RPMI8226 (cell line): ENCODE measurements at regions not wholly inside any gene's neighbourhood (a gene's known extent, or its start where the extent isn't known, plus 50 kb on each side); places are given as distances from the start of the nearest gene placed in this dataset.

Source experiments
- DNase-seq: peaks from one replicate; pipeline ENCODE4 v3.0.0-alpha.2; 2015

DNA sequence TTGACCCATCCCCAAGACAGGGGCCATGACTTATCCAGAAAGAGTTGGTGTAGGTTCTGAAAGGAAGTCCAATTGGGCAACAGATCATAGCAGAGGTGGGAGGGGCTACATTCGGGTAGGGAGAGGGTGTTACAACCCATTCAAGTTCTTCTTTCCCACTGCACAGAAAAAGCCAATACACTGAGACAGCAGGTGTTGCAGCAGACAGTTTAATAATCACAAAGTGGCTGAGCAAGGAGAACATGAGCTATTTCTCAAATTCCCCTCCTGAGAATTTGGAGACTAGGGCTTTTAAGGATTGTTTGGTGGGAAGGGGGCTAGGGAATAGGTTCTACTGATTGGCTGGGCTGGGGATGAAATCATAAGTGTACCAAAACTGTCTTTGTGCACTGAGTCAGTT lies 328.4 kb upstream of the POU3F1 start:
- DNase-seq: no peak

DNA sequence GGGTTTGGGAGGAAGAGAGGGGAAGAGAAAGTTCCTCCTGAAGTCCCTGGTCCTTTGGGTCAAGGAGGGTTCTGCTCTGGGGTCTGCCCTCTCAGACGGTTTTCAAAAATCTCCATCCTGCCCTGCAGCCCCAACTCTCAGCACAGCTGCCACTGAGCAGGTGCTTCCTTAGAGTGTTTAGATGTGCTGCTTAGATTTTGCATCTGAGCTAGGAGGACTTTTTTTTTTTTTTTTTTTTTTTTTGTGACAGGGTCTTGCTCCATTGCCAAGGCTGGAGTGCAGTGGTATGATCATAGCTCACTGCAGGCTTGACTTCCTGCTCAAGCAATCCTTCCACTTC lies 324.9 kb upstream of the POU3F1 start:
- DNase-seq: no peak

DNA sequence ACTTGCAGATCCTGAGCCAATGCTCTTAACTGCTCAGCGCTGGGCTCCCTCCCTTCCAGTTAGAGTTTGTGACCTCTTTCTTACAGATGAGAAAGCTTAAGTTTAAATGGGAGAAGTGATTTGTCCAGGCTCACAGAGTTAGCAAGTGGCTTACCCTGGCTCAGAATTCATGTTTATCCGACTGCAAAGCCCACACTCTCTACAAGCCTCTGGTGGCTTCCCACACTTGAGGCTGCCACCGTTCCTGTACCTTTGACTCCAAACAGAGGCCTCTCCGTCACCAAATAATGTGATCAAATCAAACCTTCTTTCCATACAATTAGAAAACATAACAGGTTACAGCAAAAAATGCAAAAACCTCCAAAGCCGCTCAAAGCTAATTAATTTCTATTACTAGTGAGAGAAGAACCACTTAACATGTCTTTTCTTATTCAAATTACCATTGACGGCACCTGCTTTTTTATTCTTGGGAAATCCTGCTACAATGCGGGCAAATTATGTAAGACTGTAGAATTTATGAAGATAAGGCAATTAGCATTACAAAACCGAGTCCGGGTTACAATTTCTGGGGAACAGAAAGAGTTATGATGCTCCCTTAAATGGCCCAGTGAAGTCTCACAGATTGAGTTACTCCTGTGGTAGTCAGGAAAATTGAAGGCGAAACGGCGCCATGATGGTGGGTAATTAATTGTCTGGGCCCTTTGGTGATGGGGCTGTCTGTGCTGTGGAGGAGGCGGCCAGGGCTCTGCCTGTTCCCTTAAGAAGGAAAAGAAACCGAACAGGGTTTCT lies 324.3 kb upstream of the POU3F1 start:
- no peak for DNase-seq

DNA sequence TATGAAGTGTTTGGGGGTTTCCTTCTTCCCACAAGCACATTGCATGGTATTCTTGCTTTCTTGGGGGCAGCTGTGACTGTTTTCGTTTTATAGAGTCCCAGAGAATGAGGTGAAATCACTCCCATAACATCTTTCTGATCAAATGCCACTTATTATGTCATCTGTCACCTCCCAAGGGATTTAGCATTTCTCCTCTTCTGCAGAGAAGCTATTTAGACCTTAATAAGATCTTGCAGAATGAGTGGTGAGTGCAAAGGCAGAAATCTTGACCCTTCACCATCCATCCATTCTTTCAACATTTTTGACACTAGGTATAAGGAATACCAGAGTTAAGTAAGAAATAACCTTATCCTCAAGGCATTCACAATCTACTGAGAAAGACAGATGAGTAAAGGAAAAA lies 318.6 kb upstream of the POU3F1 start:
- no peak for DNase-seq

DNA sequence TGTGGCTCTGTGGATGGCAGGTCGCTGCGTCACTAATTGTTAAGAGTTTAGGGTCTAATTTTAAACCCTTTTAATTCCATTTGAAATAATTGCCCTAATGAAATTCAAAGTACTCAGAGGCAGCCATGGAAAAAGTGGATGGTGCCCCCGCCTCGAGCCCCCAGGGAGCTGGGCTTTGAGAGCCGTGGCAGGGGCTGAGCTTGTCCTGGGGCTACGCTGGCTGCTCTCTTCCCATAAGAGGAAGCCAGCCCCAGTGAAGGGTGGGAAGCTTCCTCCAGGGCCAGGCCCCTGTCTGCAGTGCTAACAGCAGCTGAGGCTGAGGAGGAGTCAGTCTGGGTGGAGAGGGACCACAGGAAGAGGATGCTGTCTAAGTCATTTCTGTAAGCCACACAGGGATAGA lies 315.0 kb upstream of the POU3F1 start:
- DNase-seq: no peak

DNA sequence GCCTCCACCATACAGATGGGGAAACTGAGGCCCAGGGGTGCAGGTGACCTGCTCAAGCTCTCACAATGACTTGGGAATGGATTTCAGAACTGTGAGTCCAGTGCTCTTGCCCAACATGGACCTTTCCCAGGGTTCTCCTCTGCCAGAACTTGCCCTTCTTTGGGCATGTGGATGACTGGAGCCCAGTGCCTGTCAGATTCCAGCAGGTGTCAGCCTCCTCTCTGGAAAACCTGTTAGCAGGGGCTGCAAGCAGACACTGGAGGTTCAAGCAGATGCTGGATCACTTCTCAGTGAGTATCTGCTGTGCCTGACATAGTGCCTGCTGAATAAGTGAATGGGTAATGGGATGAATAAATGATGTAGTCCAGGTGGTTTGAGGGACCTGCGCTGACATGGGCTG lies 314.2 kb upstream of the POU3F1 start:
- DNase-seq: no peak

DNA sequence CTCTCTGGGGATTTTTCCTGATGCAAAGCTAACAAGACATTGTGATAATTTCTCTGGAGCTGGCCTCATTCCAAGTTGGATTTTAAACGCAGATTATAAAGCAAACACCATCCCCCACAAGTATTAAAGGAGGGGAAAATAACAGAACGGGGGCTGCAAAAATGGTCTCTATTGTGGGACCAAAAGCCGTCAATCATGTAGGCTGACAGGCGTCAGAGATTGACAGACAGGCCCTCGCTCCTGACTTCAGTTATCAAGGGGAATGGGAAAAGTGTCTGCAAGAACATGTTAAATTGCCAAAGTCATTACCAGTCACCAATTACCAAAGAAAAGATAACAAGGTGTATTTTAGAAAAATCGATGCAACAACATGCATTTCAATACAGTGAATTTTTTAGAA lies 307.4 kb upstream of the POU3F1 start:
- no peak for DNase-seq

DNA sequence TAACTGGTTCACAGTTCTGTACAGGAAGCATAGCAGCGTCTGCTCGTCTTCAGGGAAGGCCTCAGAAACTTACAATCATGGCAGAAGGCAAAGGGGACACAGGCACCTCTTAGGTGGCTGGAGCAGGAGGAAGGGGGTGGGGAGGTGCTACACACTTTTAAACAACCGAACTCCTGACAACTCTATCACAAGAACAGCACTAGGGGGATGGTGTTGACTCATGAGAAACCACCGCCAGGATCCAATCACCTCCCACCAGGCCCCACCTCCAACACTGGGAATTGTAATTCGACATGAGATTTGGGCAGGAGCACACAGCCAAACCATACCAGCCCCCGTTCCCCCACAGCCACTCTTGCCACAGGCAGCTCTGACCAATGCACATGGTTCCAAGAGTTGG lies 306.3 kb upstream of the POU3F1 start:
- no peak for DNase-seq

DNA sequence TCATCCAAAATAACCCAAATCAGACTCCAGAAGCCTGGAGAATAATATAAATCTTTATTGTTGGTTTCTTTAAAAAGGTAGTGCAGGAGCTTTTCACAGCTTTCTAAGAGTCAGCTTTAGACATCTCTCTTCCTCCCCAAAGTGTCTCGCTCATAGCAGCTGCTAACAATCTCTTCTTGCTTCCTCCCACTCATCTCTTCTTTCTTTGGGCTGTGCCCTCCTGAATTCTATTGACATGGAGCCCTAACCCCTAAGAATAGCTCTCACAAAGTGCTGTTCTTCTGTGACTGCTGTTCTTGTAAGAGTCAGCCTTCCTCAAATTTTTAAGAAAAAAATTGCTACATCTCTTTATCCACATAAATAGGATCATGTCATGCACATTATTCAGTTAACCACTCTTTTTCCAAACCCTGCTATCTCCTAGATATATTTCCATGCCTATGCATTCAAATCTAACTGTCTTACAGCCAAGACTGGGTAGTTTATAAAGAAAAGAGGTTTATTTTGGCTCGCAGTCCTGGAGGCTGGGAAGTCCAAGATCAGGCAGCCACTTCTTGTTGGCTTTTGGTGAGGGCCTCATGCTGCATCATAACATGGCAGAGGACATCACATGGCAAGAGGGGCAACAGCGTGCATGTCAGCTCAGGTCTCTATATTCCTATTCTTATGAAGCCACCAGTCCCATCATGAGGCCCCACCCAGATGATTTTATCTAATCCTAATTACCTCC lies 301.0 kb upstream of the POU3F1 start:
- no peak for DNase-seq

DNA sequence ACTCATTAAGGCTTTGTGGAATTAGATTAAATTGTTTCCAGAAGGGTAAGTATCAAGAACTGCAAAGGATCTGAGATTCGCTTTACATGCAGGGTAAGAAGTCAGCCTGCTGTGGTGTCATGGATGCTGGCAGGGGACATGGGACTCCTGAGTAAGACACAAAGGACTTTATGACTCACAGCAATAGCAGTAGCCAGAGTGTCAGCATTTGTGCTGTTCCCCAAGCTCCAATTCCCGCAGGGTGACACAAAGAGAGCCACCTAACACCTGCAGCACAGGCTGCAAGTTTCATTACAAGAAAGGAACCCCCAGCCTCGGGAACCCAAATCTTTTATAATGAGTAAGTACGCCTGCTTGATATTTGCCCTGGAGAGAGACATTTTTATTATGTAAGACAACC lies 298.1 kb upstream of the POU3F1 start:
- no peak for DNase-seq

DNA sequence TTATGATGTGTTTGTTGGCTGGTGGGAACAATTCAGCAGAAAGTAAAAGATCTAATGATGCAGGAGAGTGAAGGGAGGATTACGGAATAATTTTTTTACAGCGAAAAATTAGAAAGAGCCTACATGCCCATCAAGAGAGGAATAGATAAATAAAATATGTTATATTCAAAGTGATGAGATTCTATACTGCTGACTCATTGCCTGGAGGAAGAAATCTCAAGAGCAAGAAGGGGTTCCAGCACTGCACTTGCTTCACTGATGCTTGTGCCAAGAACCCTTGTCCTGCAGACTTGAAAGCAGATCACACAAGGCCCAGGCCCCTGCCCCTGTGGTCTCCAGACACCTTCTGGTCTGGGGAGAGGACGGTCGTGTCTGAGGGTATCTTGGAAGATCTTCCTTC lies 295.1 kb upstream of the POU3F1 start:
- no peak for DNase-seq

DNA sequence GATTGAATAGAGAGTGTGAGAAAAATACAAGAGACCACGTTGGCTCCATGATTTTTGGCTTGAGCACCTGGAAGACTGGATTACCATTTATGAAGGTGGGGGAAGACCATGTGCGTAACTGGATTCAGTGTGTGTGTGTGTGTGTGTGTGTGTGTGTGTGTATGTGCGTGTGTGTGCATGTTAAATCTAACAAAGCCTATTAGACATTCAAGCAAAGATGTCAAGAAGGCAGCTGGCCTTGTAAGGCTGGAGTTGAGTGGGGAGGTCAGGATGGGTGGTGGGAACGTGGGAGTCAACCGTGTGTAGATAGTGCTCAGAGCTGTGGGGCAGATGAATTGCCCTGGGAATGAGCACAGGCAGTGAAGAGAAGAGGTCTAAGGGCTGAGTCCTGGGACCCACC lies 293.8 kb upstream of the POU3F1 start:
- DNase-seq: no peak

DNA sequence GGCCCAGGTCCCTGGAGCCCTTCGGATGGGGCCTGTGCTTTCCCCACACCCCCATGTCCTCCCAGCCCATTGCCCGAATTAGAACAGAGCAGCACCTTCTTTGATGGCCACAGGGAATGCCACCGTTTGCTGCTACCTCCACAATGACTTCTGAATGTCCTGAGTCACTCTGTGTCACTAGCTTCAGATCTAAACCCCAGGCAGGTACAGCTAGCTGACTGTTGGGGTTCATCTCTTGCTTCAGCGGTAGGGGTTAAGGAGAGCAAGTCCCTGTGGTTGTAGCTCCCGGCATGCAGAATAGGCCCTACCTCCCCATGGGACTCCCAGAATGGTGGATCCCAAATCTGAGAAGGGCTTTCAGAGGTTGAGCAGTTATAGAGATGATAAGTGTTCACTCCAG lies 291.1 kb upstream of the POU3F1 start:
- no peak for DNase-seq

DNA sequence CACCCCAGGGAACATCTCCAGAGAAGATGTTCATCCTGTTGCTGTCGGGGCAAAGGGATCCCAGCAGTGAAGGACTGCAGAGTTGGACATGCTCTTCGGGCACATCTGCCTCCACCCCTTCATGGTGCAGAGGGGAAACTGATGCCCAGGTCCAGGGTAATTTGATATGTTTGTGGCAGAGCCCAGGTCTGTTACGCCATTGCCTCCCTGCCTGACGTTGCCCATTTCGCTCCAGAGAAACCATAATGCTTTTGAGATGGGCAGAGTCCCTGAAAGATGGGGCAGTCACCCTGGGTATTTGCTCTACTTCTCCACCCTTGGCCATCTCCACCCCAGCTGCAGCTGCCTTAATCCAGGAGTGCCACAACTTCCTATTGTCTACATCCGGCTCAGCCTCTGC lies 290.4 kb upstream of the POU3F1 start:
- no peak for DNase-seq

DNA sequence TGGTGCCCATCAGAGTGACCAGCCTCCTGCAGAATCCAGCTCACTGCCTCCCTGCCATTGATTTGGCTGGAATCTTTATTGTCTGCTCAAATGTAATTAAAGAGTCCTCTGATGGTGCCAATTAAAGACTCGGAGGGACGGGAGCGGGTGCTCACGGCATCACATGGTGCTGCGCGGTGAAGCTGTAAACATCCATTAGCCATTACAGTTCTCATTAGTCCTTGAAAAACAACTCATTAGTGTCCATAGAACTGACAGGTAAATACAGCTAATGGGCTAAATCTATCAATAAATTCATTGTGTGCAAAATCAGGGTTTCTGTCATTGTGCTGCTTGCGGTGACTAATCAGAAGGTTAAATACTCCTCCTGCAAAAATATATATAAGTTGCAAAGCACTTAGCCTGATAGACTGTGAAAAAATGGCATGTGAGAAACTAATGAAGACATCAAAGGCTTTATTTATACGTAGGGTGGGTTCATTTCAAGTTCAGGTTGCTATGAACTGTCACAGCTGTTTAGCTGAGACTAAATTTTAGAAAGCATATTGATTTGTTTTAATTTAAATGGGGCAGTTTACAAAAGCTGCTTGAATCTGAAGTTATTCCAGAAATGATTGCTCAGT lies 289.8 kb upstream of the POU3F1 start:
- no peak for DNase-seq

DNA sequence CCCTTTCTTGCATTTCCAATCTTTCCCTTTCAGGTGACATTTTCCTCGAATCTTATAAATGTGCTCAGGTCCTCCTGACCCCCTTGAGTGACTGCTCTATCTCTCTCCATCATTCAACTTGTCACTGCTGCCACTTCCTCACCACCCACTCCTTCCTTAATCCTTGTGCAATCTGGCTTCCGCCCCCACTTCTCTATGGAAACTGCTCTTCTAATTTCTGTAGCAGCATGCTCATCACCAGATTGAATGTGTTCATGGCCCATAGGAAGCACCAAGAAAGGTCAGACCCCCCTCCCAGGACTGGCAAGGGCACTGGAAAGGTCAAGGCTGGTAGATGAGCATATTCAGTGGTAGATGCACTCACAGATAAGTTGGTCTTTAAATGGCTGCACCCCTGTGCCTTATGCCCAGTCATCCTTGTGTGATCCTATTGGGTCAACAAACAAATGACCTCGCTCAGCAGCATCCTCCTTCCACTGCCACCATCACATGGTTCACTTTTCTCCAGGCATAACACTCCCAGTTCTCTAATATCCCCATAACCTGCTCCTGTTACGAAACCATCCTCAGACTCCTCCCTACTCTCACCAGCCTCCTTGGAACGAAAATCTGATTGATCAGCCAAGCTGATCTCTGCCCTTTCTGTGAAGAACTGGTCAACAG lies 288.5 kb upstream of the POU3F1 start:
- no peak for DNase-seq

DNA sequence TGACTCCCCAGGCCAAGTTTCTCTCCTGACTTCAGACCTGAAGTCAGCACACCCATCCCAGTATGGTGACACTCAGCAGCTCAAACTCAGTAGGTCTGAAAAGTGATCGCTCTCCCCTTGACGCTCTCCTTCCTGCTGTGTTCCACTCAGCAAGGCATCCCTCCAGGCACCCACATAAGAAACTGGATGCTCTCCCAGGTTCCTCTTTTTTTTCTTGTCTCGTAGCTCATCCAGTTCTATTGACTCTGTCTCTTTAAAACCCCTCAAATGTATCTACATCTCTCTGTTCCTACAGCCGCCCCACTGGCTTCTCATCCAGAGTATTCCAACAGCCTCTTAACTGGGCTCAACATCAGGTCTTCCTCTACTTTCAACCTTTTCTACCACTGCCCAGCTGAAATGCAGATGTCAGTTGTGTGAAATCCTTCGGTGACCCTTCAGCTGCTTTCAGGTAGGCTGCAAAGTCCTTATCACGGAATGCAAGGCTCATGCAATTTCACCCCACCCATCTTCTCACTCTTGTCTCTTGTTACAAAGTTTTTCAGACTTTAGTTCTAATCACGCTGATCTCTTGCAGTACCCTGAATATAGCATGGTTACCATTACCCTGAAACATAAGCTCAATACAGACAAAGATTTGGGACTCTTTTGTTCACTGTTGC lies 286.2 kb upstream of the POU3F1 start:
- no peak for DNase-seq

DNA sequence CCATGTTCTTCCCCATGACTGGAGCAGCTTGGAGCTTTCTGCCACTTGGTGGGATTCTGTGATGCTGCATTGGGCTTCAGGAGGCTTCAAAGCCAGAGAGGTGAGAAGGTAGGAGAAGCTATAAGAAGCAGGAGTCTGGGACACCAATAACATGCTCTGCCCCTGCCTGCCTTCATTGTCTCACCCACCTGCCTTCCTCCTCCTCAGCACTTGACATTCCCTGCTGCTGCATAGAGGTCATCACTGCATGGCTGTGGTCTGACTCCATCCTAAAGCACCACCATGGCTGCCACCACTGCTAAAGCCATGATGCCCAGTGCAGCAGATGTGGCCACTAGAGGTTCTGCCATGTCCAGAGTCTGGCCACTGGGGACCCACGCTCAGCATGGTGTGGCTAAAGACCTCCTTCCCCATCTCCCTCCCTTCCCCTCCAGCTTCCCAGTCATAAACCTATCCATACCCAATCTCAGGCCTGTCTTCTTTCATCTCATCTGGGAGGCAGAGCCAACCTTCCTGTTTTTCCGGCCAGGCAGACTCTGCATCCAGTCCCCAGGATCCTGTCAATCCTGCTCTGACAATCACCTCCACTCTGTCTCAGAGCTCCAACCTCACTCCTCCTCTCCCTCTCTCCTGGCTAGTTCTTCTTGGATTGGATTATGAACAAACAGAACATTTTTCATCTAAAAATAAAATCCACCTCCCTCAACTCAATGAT lies 285.1 kb upstream of the POU3F1 start:
- no peak for DNase-seq

DNA sequence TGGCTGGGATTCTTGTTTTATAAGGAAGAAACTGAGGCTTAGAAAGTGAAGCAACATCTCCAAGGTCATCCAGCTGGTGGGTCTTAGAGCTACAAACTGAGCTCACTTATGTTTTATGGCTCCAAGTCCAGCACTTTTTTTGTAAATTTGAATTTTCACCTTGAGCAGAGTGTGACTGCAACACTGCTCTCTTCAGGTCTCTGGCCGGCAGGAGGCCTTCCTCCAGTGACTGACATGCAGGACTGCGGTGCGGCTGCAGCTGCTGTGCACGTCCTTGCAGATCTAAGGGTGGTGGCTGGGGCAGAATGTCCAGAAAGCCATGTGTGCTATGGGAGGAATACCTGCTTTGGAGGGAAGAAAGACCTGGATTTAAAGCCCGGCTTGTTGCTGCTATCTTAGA lies 284.2 kb upstream of the POU3F1 start:
- no peak for DNase-seq

DNA sequence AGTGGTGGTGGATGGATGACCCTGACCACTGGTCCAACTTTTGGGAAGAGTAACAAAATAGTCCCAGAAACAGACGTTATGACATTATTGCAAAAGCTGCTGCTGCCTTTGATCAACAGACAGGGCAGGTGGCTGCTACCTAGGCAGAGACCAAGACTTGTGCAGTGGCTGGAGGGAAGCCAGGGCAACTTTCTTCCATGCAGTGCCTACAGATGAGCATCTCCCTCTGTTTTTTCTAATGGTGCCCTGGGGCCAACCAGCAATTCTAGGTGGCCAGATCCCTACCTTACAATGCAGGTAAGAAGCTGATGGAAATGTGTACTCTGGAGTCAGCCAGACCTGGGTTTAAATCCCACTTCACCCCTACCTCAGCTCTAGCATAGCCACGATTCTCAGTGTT lies 283.1 kb upstream of the POU3F1 start:
- DNase-seq: no peak

DNA sequence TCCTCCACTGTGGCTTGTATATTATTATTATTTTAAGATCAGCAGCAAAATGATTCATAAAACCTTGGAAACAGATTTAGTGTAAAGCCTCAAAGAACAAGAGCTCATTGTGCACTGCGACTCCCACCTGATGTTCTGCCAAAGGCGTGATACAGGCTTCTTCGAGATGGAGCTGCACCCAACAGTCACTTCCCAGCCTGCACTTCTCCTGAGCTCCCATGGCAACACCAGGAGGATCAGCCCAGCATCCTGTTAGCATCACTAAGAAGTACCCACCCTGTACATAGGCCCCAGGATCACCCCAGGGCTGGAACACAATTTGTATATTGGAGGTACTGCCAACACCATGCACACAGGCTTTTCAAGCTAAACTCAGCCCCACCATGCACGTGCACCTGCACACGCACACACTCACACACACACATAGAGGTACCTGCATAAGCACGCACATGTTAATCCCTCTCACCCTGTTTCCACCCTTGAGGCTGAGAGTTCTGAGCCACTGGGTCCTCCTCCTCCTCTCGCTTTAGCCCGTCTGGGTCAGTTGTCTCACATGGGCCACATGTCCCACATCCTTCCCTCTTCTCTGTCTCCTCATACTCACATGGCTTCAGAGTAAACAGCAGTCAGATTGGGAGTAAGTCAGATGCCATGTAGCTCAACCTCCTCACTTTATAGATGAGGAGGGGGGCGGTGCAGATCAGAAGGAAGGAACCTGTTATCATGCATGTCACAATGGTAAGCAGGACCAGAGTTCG lies 281.9 kb upstream of the POU3F1 start:
- DNase-seq: no peak

DNA sequence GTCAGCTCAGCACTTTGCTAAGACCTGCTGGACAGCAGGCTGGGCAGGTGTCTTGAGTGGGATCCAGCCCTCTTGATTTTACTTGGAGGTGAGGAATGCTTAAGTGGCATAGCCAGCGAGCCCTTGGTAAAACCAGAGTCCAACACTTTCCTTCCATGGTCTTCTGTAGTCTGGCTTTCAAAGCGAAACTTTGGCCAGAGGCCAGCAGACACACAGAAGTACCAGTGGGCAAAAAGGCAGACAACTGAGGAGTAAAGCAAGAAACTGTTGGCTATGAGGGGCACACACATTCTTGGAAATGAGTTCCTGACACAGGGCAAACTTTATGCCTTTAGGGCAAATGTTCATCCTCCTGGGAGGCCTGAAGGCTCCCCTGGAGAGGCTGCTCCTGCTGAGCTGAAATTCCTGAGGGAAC lies 281.0 kb upstream of the POU3F1 start:
- no peak for DNase-seq
